CD4-positive, alpha-beta T cell treated with Interleukin-17A for 4 hours (primary cell): ENCODE measurements at regions not wholly inside any gene's neighbourhood (a gene's known extent, or its start where the extent isn't known, plus 50 kb on each side); places are given as distances from the start of the nearest gene placed in this dataset.

Experiments
- DNase-seq: peaks from one replicate; pipeline ENCODE4 v3.0.0-alpha.2; 2020; ENCODE audit warnings: mixed read lengths

DNA sequence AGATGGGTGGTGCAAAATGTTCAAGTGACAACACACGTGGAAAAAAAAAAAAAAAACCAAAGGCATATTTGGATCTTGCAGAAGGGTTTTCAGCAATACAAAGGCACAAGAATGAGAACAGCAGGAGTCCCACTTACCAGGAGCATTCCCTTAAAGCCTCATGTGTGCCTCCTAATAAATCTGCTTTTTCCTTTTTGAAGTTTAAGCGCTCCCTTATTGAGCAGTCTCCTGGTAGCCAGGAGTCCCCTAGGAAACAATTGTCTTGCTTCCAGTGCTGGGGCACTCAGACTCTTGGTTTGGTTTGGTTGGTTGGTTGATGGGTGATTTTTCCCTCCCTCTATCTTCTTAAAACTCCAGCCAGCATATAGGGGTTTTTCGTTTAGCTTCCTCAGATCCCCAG, 321.8 kb upstream of the NFE2L3 start:
- DNase-seq = no peak

GRCh38 chr7:25831062-25831691, 320.8 kb upstream of the NFE2L3 start:
- DNase-seq = no peak

DNA sequence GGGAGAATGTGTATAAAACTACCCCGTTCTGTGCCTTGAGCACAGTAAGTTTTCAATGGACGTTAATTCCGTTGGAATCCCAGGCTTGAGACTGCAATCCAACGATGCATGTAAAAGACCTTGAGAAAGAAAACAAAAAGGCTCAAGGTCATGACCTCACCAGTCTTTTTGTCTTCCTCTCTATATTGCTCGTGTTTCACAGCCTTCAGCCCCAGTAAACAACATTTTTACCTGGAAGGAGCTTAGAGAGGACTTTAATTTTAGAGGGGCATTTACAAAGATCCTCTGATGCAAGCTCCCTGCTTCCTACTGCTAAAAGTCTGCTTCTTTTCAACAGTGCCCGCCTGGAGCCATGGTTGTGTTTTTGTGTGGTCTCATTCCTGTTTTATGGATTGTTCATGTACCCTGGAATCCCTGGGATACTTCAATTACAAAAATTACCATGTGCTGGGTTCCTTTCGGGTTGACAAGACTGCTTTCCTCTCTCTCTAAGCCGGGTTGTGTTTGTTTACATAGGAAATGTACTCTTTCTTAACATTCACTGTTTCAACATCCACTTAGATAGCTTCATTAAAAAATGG, 320.1 kb upstream of the NFE2L3 start:
- DNase-seq = no peak

DNA sequence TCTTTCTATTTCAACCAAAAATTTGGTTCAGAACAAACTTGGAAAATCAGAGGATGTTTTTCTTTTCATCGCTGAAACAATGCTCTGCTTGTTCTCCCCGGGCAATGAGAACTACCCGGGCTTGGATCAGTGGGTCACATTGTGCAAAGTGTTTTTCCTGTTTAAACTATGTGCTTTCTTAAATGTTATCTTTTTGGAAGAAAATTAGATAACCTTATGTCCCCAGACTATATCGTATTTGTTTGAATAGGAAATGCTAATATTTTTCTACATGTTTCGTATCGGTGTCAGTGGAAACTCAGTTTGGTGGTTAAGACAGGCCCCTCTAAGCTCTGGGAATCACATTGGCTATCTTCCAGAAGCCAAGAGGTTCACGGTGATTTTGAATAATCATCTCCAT, 319.5 kb upstream of the NFE2L3 start:
- no peak for DNase-seq

DNA sequence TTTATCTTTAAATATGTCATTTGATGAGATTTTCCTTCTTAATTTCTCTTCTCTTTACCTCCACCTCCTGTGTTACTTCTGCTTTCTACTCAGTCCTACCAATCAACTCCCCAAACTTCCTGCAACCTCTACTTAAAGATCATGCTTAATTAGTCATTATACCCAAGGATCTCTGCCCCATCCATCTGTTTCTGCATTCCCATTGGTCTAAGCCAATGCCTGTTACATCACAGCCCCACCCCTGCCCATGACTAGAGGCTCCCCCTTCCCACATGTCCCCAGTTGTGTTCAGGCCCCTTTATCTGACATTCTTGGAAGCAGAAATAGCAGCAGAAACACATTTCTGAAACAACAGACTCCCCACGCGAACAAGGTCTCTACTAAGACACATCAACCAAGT, 319.1 kb upstream of the NFE2L3 start:
- DNase-seq = no peak

DNA sequence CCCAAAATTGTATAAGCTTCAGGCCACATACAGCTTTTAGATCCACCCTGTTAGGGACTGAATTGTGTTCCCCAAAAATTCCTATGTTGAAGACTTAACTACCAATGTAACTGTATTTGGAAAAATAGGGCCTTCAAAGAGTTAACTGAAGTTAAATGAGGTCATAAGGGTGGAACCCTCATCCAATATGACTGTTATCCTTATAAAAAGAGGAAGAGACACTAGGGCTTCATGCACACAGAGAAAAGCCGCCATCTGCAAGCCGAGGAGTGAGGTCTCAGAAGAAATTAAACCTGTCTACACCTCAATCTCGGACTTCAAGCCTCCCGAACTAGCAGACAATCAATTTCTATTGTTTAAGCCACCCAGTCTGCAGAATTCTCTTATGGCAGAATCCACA, 317.9 kb upstream of the NFE2L3 start:
- no peak for DNase-seq

GRCh38 chr7:25835197-25835596, 316.8 kb upstream of the NFE2L3 start:
- no peak for DNase-seq

- DNase-seq = no peak
These were observed 312.8 kb upstream of the NFE2L3 start for GRCh38 chr7:25839084-25839769.

GRCh38 chr7:25840209-25840792, 311.7 kb upstream of the NFE2L3 start:
- DNase-seq = no peak

DNA sequence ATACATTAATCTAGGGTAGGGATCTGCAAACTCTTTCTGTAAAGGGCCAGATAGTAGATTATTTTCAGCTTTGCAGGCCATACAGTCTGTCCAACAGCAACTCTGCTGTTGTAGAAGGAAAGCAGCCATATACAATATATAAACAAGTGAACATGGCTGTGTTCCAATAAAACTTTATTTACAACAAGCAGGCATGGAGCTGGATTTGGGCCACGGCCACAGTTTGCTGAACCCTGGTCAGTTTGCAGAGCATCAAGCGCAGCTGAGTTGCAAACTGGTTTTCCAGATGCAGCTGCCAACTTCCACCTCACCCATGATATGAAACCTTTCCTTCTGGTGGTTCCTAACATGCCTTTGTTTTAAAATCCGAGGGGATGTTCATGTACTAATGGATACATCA, 310.4 kb upstream of the NFE2L3 start:
- DNase-seq = no peak

DNA sequence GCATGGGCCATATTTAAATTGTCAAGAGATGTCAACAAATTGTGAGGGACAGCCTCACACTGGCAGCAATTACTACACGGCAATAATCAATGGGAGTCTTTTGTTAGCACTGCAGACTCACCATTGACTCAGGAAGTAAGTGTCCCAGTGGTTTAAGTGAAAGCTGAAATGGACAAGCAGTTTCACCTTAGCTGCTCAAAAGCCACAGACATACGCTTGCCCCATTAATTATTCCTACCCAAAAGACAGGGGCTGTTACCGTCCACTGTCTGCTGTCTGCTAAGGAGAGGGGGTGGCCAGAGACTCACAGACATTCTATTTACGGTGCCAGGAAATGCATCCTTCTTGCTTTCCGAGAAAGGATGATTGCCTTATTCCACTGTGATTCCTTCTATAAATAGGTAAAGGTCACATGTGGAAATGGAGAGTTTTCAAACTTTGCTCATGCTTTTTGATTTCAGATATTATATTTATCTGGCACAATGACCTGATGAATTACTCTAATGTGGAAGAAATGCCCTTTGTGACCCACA, 309.7 kb upstream of the NFE2L3 start:
- DNase-seq = no peak

DNA sequence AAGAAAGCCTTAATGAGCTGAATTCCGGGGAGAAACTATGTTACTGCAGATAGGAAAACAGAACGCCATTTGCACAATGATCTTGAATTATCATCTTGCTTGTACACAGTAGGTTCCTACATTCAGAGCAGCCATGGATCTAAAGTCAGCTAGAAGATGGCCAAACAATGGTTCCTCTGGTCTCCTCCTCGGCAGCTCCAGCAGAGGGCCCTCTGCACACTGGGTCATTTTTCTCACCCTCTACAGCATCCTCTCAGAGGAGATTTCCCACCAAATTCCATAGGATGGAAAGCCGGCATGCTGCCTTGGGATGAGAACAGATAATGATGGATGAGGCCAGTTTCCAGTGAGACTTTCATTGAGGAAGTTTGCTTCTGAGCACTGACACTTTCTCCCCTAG, 308.5 kb upstream of the NFE2L3 start:
- DNase-seq = no peak

DNA sequence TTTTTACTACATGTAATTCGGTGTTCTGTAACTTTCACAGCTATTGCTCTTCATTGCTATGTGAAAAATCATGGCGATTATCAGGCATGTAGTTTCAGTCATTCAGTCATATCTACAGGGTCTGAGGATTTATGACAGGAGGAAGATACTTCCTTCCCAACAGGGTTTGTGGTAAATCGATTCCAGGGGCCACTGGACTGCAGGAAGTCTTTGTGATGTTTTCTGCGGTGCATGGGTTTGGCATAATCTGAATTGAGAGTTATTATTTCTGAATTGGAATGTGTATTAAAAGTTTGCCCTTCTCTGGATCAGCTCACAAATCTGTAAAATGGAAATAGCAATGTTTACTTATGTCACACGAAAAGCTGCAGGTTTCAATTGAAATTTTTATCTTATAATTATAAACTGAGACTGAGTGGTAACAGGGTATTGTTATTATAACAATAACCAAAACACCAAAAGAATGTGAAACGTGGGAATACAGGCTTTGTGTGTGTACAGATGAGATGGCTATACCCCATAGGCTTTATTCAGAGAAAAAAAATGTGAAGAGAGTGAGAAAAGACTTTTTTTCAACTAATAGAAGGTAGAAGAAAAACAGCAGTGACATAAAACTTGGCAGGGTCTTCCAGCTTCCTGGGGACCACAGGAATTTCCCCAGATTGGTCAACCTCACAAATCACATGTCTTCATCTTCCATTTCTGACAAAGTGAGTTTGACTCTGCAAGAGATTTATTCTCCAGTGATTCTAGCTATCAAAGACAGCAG, 307.7 kb upstream of the NFE2L3 start:
- DNase-seq = no peak

DNA sequence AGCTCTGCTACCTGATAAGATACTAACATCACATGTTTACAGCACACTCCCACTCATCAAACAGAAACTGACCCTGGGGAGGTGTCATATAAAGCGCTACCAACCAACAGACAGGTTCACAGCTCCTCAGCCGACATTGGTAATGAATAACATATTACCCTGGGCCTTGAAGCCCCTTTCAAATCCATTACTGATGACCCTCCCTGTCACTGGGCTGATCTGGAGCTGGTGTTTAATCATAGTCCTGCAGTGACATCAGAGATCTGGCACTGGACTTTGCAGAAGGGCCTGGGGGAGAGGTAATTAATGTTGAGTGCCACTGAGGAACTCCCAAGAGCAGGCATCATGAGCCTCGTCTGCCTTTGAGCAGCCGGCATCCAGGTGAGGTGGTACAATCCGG, 306.5 kb upstream of the NFE2L3 start:
- DNase-seq = no peak

DNA sequence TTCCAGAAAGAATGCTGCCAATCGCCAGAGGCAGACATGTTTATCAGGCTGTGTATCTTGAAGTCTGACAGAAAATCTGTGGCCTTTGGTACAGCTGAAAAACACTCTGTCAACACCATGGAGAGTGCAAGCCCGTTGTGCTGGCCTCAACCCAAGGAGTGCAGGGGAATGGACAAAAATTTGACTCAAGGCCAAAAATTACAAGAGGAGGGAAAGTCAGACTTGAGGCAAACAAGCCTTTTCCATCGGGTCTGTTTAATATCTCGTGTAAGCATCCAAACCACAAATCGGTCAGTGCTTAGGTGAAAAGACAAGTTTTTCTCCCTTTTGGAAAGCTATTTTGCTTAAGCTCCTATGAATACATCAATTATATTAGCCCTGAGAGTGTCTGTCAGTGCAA, 305.3 kb upstream of the NFE2L3 start:
- DNase-seq = no peak

DNA sequence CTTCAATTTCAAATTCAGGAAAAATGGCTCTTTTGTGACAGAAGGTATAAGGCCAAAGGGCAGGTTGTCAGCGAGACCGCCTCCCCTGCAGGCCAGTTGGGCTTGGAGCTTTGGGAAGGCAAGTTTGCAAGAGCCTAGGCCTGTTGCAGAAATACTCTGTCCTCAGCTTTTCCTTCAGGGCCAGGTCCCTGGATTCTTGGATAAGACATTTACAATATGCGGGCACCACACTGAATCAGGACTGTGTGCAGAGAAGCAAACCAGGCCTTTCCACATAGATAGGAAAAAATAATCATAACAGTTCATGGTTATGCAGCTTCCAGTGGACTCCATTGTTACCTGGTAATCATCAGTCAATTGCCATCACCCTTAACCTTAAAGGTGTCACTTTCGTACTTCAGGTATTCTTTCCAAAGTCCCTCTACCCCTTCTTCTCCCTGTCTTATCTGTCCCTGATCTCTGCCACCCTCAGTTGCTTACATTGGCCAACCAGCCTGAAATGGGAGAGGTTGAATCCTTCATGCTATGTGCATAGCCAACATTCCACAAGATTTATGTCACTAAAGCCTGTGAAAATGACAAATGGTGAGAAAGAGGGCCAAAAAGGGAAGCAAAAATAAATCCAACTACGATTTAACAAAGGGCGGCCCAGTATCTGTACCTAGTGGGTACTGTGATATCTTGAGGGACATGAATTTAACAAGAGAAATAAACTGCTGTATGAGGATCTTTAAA, 304.5 kb upstream of the NFE2L3 start:
- DNase-seq = no peak

DNA sequence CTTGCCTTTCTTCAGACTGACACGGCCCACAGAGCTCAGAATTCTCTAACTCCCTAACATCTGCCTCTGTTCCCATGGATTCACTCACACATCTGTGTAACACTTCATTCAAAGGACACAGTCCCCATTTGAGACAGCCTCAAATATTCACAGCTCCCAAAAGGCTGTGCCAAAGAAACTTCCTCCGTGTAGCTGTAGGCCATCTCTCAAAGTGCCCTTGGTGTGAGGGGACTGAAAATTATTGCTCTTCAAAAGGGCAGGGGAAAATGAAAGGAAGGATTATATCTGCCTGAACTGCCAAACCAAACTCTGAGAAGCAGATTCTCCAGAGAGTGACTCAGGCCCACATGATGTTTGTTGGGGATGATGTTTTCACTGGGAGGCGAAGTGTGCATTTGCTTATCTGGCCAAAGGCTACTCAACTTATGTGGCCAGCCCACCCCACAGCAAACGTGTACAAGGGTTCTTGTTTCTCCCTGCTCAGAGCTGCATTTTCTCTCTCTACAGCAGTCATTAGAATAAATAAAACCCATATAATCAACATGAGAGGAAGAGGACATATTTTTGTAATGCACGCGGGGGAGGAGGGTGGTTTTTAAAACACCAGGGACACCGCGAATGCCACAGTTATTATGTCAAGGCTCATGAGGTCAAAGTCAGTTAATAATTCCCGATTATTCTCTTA, 302.4 kb upstream of the NFE2L3 start:
- DNase-seq = no peak

GRCh38 chr7:25850216-25850615, 301.8 kb upstream of the NFE2L3 start:
- DNase-seq = no peak

DNA sequence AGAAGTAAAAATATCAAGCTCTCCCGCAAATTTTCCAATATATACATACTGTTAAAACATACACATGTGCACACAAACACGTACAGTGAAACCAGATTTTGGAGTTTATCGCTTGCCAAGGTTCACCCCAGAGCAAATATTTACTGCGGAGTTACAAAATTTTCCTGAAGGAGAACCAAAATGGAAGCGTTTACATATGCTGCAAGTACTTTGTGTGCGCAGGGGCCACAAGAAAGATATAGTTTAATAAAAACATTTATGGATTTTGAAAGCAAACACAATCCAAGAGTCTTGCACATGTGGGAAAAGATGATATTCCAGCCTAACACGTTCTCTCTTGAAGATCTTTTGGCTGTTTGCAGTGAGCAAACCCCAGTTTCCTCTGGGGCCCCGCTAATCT, 301.3 kb upstream of the NFE2L3 start:
- no peak for DNase-seq

DNA sequence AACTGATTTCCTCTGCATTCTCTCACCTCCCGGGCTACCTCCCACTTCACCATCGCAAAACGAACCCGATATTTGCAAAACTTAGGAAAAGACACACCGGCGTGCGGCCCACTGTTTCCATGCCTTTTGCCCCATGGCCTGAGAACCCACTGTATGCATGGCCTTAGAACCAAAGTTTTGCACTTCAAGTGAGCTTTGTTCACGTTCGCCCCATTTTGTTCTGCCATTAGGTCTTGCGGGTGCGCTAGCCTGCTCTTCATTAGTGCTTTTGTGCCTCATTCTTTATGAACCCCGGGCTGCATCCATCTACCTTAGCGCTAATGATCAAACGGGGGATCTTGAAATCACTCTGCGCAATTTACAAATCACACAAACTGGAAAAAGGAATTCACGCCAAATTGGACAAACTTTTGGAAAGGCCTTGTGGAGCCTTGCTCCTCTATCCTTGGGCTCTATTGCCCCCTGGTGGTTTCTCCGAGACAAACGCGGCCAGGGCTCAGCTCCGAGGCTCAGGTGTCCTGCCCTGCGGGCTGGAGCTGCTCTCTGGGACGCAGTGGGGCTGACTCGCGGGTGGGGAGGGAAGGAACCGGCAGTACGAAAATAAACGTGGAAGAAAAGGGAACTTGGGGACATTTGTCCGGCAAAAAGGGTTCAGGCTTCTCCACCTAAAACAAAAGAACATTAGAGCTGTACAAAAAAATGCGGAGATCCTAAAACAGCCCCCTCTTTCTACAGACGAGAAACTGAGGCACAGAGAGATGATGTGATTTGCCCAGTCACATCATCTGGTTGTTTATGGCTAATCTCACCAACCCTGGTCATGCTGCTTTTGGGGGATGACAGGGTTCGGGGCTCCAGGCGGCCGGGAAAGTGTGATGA, 300.4 kb upstream of the NFE2L3 start:
- peak; percentile 67 for DNase-seq
